HS-5 (cell line): ENCODE measurements at regions not wholly inside any gene's neighbourhood (a gene's known extent, or its start where the extent isn't known, plus 50 kb on each side); places are given as distances from the start of the nearest gene placed in this dataset.
"Not testable (repeated sequence)": the region's sequence is repeated elsewhere in the genome, so short reads cannot be mapped to it uniquely, and the experiment has no call there.

Experiments
- DNase-seq: peaks from one replicate; pipeline ENCODE4 v3.0.0-alpha.2; 2012; ENCODE audit warnings: low read depth

DNA sequence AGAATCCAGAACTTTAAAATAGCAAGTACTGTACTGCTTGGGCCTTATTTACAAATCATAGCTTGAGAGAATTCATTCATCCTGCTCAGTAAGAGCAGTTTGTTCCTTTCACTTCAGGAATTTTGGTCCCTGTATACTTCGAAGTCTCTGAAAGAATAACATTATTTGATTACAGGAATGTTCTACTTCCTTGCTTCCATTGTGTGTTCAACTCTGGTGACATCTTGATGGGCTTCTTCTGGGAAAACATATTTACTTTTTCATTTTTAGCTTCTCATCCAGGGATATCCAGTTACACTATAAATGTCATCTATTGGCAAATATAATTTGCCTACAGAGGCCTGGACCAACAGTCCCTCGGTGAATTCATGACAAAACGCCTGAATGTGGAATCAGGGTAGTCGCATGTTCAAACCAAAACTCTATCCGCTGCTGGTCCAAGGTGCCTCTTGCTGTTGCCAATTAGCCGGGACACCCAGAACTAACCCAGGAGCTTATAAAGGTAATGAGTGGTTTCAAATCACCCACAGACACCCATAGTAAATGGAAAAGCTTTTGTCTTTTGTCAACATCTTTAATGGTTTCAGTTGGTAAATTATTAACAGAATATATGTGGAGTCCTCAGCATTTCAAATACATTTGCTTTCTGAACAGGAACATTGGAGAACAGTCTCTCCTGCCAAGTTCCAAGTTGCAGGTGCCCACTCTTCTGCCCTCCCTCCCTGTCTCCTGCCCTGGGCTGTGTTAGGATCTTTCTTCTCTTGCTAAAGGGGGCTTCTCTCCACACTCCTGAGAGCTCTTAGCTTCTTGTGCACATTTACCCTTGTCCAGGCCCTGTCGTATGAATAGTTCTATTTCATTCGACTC, 162.5 kb upstream of the CITED2 start:
- DNase-seq, result no peak

DNA sequence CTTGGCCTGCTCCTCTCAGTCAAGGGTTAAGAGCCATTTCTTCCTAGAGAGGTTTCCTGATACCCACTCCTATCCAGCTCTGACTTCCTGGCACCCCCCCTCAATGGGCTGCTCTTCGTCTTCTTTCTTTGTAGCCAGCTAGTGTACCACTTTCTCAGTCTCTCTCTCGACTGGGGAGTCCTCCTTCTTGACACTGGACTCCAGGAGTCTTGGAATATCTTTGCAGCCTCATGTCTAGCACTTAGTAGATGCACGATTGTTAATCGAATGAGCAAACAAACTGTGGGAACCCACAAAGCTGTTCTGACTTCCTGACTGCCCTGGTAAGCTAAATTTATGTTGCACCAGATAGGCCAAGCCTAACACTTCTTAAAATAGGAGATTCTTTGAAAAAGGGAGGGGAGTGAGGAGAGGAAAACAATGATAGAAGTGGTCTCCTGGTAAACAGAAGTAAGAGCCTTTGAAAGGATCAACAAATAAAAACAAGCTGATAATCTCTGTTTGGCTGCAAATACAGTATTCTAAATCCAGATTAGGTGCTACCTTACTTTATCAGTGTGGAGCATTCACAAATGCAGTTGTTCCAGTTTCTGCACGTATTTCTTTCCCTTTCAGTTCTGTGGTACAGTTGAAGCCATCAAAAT, 160.1 kb upstream of the CITED2 start:
- DNase-seq, result no peak

DNA sequence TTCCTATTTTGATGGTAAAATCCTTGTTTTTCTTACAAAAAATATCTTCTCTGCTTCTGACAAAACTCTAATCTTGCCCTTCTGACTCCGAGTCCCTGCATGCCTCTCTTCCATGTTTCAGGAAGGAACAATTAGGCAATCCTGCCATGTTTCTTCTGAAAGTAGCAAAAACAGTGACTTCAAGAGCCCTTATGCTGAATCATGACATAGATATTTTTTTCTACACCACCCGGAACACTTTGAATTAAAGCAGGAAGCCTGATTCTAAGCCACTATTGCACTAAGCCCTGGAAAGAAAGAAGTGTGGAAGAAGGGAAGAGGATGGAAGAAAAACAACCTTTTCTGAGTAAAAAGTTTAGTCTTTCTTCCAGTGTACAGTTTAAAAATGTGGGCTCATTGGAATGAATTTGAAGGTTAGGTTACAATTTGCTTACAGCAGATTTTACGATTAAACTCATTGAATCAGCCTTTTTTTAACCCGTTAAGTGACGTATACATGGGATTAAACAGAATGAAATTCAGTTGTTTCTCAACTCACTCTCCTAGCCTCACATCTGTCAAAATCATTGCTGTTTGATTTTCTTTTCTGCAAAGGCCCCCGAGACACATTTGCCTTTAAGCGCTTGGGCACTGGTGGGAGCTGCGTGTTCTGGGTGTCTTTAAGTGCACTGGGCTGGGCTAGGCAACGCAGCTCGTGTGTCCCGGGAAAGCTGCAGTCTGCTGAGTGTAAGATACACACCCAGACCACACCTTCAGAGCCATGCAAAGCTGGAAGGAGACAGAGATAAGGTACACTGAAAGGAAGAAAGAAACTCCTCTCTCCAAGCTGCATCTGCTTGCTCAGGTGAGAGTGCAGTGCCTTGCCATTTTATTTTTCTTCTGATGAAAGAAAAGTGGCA, 159.4 kb upstream of the CITED2 start:
- DNase-seq, result peak; percentile 56

DNA sequence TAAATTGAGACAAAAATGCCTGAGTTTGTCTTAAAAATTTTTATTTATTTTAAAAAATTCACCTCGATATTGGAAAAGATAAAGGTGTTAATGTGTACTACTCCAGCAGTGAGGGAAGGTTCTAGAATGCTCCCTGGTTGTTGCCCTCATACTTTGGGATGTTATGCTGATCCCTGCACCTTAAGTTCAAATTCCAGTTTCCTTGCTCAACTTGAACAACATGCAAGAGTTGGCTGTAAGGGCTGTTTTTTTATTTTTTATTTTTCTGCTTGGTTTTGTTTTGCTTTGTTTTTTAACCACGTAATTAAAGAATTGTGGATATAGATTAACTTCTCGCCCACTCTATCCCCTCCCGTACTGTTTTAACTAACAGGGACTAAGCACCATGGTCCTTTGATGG, 158.7 kb upstream of the CITED2 start:
- no peak for DNase-seq

DNA sequence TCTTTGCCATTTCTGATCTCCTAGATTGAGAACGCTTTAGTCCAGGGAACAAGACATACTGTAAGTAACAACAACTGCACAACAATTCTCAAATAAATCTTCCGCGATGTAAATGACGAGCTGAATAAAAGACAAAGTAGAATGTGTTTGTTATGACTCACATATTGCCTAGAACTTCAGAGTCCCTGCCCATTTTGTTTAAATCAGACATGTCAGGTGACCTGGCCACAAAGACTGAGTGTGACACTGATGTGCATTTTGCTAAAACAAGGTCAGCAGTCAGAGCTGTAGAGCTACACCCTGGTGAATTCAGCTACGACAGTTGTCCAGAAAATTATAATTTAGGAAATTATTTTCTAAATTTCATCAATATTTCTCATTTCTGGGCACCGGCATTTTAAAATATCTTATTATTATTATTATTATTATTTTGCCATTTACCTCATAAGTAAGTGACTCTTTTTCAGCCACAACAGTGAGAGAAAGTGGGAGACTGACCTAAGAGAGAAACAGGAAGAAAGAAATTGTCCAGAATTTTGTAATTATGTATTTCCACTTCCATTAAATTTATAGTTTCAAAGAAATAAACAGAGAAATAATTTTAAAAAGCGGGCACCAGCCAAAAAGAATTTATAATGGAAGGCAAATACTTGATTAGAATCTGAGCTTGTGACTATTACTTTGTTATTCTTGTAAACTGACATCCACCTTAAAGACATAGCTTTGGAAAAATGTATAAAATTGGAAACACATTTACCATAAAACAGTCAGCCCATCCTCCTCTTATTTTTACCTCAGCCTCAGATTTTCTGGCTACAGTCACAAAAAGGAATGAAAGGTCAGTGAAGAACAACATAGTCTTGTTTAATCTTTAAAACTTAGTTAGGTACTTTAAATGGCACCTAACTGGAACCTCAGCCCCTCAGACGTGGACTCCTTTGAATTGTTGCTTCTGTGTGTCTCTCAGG, 157.0 kb upstream of the CITED2 start:
- DNase-seq, result no peak

DNA sequence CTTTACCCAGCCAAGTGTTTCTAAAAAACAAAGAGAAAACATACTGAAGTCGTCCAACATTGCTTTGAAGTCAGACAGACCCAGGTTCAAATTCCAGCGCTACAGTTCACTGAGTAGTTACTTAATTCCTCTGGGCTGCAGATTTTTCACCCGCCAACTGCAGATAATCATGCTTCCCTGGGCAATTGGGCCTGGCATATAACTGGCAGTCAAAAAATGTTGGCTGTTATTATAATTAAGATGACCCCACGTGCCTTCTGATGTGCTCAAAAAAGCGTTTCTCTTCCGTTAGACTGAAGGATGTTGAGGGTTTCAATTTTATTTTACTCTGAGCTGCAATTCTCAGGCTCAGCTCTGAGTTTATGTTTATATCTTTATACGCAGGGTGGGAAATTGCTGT, 156.1 kb upstream of the CITED2 start:
- DNase-seq, result no peak

DNA sequence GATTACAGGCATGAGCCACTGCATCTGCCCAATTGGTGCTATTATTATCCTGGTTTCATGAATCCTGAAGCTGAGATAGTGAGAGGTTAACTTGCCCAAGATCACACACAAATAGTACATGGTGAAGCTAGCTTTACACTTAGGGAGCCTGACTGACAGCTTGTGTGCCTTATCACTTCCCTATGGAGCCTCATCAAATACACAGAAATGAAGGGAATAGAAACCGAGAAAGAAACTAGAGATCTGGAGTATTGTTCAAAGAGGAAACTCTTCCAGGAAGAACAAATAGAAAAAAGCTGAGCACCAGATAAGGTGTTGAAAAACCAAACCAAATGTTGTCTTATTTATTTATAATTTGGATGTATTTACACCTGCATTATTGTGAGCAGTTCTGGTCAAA, 155.0 kb upstream of the CITED2 start:
- DNase-seq, result no peak

DNA sequence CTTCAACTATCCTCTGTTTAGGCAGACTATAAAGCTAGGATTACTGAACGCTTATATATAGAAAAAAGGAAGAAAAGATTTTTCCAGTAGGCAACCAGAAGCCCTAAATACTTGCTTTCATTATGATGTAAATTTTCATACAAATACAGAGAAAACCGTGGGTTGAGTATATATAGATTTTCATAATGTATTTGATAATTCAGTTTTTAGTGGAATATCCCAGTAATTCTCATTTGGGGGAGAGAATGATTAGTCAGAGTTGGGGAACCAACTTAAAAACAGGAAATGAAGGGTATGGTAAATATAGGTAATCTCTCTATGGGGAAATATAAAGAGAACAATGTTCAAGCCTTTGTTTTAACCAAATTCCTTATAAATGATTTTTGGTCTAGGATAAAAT, 154.0 kb upstream of the CITED2 start:
- DNase-seq, result no peak

DNA sequence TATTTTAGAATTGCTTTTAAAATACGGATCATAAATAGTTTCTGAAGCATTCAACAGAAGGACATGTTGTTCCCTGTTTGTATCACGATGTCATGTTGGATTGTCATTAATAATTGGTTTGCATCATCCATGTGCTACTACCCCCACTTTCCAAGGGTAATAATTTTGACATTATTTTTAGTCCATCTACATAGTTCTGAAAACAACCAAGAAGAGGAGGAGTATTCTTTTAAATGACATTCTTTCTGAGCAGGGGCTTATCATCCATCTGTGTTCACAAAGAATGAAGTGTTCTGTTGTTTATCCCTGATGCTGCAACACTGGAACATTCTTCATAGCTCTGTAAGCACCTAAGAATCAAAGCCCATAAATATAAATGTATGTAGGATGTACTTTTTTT, 151.0 kb upstream of the CITED2 start:
- DNase-seq, result no peak

DNA sequence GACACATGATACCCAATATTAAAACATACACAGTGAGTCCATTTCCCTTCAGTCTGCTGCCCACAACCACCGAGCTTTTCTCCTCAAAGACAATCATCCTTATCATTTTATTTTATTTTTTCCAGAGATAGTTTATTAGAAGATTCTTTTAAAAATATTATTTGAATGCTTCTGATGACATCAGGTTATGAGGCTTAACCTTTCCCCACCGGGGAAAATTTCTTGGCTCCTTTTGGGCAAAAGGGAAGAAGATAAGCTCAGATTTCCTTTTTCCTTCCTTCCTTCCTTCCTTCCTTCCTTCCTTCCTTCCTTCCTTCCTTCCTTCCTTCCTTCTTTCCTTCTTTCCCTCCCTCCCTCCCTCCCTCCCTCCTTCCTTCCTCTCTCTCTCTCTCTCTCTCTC, 149.5 kb upstream of the CITED2 start:
- DNase-seq, result no peak

DNA sequence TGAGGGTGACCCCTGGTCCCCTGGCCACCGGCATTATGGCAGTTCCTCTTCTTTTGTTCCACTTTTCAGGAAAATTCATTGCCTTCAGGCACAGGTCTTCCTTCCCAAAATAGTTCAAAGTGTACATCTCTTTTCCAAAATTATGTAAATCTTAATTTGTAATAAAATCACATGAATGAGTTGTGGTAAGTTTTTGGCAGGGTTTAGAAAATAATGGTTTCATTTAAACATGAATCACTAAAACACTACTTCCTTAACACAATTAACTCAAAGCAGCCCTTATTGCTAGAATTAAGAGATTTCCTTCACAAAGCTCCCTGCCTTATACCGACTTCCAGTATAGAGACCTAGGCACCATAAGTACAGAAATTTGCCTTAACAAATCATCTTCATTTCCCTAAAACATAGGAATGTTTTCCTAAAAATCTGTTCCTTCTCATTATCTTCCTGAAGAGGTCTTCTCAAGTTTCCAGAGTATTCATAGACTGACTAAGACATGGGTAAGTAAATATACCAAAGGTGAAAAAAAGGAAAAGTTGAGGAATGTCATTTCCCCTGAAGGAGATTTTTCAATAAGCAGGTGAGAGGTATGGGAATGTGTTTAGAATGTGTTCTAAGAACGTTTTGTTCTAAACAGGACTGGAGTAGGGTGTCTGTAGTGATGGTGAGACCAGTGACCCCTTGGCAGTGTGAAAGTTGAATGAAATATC, 148.2 kb upstream of the CITED2 start:
- DNase-seq, result no peak

DNA sequence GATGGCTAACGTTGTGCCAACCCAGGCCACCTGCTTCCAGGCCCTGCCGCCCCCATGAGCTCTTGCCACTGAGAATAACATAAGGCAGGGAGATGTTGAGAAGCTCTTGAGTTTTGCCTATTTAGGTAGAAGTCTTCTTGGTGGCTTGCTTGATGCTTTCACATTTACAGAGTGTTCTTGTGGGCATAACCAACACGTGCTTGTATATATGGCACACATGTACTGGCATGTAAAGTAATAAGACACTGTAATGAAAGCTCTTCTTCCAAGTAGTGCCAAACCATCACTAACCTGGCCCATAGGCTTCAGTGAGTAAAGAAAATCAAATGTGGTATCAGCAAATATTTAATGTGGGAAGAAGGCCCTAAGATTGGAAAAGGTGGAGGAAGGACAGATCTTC, 146.9 kb upstream of the CITED2 start:
- DNase-seq, result no peak

DNA sequence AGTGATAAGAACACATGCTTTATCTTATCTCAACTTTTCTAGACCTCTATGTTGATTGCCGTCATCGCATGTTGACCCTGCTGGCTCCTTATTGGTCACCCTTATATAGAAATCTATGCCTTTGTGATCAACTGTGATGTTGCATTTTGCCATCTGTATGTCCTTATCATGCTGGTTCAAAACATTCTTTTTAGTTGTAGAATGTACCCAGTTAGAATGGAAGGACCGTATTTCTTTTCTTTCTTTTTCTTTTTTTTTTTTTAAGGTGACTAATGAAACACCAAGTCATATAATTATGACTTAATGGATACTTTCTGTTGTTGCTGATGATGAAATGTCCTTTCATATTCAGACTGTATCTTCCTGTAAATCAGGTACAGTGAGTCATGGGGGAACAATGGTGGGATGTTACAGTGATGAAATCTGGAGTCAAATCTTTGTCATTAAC, 145.9 kb upstream of the CITED2 start:
- no peak for DNase-seq

DNA sequence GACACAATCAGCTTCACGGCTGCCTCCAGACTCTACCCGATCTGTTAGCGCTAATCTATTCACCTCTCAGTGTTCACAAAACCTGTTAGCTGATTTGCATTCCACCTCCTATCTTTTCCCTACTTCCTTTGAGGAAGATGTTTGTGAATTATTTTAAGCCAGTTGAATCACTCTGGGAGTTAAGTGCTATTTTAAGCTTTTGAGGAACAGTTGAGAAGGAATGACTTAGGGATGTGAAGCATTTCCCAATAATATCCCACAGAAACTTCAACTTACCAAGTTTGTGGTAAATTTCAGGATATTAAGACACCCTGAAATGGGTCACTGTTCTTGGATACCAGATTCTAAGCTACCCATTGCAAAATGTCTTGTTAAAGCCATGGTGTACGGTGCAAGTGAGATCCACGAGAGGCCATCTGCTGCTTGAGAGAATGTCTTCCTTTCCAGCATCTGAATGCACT, 145.2 kb upstream of the CITED2 start:
- no peak for DNase-seq

DNA sequence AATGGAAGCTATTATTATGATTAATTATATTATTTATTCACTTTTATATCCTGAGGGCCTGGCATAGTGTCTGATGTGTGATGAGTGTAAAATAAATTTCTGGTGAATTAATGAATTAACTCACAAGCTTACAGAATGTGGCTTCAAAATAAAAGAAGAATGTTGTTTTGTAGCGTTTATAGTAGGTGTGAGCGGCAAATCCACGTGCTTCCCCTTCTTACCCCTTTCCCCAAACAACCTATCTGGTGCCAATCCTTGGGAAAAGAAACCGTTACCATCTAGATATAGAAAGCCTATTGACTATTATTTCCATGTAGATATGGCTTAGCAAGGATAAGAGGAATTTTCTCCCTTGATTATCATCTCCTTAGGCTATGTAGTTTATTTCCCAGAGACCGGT, 144.6 kb upstream of the CITED2 start:
- DNase-seq, result no peak

DNA sequence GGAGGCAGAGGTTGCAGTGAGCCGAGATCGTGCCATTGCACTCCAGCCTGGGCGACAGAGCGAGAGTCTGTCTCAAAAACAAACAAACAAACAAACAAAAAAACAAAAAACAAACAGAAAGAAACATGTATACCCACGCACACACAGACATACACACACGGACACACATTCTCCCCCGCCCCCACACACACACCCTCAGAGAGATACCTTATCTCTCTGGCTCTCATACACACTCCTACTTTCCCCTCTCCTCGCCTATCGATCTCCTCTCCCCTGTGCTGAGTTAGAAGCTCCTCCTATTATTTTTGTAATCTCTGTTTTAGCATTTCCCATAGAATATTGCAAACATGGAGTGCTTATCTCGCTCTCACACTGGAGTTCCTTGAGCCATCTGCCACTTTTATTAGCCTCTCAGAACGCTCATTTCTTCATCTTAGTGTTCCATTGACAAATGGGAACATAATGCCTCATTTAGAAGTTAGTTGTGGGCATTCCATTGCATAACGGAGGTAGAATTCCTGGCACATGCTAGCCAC, 144.2 kb upstream of the CITED2 start:
- DNase-seq, result no peak

DNA sequence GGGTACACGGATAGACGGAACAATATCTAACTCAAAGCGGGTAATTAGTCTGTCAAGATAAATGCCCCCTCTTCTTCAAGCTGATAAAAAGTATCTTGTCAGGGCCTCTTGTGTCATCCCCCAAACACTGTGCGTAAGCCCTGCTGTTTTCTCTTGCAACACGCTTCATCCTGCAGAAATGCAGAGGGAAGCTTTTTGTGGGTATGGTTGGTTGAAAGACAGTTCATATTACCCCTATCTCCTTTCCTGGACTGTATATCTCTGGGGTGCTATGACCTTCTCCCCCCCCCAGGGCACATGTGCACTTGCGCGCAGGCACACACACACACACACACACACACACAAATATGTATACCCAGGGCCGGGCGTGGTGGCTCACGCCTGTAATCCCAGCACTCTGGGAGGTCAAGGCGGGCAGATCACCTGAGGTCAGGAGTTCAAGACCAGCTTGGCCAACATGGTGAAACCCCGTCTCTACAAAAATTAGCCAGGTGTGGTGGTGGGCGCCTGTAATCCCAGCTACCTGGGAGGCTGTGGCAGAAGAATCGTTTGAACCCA, 143.6 kb upstream of the CITED2 start:
- not testable (repeated sequence) for DNase-seq

DNA sequence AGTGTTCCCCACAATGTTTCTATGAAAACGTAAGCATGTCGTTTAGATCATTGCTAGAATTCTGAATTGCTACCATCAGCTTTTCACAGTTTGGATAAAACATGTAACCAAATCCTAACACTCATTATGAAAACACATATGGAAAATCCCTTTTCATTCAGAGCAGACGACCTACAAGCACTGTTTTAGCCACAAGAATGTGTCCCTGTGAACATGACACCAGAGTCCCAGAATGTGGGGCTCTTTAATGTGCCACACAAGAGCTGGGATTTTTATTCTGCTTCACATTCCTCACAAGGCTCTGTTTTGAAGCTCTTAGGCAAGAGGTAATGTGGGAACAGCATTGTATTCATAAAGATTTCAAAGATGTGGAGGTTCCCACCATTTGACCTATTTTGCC, 141.1 kb upstream of the CITED2 start:
- DNase-seq, result no peak

DNA sequence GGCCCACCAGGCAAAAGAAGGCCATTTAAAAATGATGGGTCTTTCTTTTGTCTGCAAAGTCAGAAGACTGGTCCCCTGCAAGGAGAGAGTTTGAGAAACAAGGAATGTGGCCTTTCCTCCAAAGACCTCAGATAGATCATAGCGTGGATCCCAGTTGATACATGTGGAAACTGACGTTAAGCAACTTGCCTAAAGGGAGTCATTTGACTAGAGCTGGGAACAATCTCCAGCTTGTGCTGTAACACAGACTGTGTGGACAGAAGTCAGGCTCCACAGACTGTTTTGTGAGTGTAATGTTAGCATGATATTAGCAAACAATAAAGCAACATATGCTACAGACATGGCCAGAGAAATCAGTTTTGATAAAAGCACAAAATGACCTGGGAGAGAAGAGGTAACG, 140.4 kb upstream of the CITED2 start:
- no peak for DNase-seq
